Type B pancreatic cell (in vitro differentiated cells): ENCODE measurements at regions not wholly inside any gene's neighbourhood (a gene's known extent, or its start where the extent isn't known, plus 50 kb on each side); places are given as distances from the start of the nearest gene placed in this dataset.

ENCODE experiments used
- DNase-seq: peaks from one replicate; pipeline ENCODE4 v3.0.0; 2021; ENCODE audit warnings: mixed read lengths; ENCODE audit not compliant: unreplicated experiment; ENCODE audit errors: extremely low spot score
- H3K27ac Mint-ChIP-seq: 2 replicates; pipeline ENCODE4 v1.8.0; 2021; ENCODE audit warnings: mild to moderate bottlenecking, mixed read lengths
- H3K27me3 Mint-ChIP-seq: 2 replicates; pipeline ENCODE4 v1.8.0; 2021; ENCODE audit warnings: mixed read lengths
- H3K36me3 Mint-ChIP-seq: 2 replicates; pipeline ENCODE4 v1.8.0; 2021; ENCODE audit warnings: mixed read lengths
- H3K4me1 Mint-ChIP-seq: one replicate; pipeline ENCODE4 v1.8.0; 2021; ENCODE audit warnings: mixed read lengths; ENCODE audit not compliant: unreplicated experiment
- H3K4me3 Mint-ChIP-seq: 2 replicates; pipeline ENCODE4 v1.8.0; 2021; ENCODE audit warnings: mild to moderate bottlenecking, mixed read lengths
- H3K9me3 Mint-ChIP-seq: 2 replicates; pipeline ENCODE4 v1.8.0; 2021; ENCODE audit warnings: mixed read lengths
- TF ChIP-seq, protein P1 (sequence below): fragments of 200-600 bp; sonication (generic); conservative IDR thresholded peaks from 2 replicates; pipeline ENCODE4 v1.5.0; 2021; ENCODE audit warnings: antibody characterized with exemption, mild to moderate bottlenecking

DNA sequence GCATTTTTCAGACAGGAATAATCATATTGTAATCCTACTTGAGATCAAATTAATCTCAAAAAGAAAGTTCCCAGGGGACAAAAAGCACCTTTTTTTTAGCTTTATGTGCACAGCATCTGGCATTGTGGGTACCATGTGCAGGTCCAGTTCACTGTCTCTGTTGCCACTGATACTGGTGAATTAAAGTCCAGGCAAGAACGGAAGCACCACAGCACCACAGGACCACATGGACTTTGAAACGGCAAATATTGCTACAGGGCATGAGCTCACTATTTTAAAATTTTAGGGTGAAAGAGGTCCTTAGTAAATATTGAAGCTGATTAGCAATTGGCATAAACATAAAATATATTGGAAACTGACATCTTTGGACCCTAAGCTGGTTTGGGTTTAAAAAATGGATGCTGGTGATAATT, 709.0 kb downstream of the EPM2A start:
- TF ChIP-seq, protein P1, sequence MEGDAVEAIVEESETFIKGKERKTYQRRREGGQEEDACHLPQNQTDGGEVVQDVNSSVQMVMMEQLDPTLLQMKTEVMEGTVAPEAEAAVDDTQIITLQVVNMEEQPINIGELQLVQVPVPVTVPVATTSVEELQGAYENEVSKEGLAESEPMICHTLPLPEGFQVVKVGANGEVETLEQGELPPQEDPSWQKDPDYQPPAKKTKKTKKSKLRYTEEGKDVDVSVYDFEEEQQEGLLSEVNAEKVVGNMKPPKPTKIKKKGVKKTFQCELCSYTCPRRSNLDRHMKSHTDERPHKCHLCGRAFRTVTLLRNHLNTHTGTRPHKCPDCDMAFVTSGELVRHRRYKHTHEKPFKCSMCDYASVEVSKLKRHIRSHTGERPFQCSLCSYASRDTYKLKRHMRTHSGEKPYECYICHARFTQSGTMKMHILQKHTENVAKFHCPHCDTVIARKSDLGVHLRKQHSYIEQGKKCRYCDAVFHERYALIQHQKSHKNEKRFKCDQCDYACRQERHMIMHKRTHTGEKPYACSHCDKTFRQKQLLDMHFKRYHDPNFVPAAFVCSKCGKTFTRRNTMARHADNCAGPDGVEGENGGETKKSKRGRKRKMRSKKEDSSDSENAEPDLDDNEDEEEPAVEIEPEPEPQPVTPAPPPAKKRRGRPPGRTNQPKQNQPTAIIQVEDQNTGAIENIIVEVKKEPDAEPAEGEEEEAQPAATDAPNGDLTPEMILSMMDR: no peak
- Mint-ChIP-seq H3K27me3 (peaks cover 4% of the 10 kb centered on the region), H3K36me3 (no peaks in the 10 kb centered on the region)

DNA sequence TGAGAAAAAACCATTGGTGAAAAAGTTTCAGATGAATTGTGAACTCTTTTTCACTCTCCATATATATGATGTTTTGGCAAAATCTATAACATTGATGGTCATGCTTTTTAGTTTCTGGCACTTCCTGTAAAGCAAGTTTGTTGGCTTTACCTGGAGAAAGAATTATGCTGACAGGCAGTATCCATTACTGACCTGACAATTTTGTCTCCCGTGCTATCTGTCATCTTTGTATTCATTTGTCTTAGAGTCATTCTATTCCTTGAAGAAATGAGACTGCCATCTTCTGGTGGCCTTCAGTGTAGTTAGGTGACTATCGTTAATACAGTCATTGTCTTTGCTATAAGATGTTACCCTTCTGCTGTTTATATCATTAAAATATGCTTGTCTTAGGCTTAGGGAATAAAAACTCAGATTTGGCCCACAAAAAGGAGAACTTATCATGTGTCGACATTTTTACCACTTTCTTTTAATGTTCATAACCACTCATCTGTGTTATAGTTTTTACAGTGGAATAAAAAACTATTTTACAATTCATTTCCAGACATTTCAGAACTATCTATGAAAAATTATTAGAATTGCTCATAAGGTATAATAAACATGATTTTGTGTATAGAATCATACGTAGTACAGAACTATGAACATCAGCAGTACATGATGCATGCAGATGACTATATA, 707.0 kb downstream of the EPM2A start:
- Mint-ChIP-seq H3K4me1 (peaks cover 6% of the 10 kb centered on the region), H3K27ac (peak overlapping the region; percentile 29), H3K27me3 (peaks cover 4% of the 10 kb centered on the region), H3K4me3 (no peak overlapping the region), H3K9me3 (no peaks in the 10 kb centered on the region), H3K36me3 (no peaks in the 10 kb centered on the region)
- no peak for DNase-seq
- TF ChIP-seq, protein P1: peak; percentile 70

More for the DNA sequence above, 709.0 kb downstream of the EPM2A start:
- Mint-ChIP-seq H3K4me3 (no peak overlapping the region), H3K27ac (no peak overlapping the region), H3K9me3 (no peaks in the 10 kb centered on the region), H3K4me1 (peaks cover 14% of the 10 kb centered on the region)
- DNase-seq: no peak

DNA sequence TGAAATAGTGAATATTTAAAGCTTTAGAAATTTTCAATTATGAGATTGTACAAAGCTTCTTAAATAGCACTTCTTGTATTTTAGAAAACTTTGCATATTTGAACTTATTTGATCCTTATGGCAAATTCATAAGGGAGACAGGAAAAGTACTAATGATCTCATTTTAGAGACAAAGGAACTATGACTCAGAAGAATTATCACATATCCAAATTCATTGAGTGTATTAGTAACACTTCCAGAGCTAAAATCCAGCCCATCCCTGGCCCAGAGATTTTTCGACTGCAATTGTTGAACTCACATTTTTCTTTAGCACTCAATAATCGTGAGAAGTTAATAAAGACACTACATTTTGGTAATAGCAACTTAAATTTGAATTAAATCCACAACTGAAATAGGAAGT, 704.3 kb downstream of the EPM2A start:
- H3K27me3 Mint-ChIP-seq: peaks cover 8% of the 10 kb centered on the region
- TF ChIP-seq, protein P1: no peak
- no peaks in the 10 kb centered on the region for H3K36me3 Mint-ChIP-seq
- peaks cover 6% of the 10 kb centered on the region for H3K4me1 Mint-ChIP-seq
- H3K4me3 Mint-ChIP-seq: no peak overlapping the region
- DNase-seq: no peak
- H3K9me3 Mint-ChIP-seq: no peaks in the 10 kb centered on the region
- no peak overlapping the region for H3K27ac Mint-ChIP-seq

DNA sequence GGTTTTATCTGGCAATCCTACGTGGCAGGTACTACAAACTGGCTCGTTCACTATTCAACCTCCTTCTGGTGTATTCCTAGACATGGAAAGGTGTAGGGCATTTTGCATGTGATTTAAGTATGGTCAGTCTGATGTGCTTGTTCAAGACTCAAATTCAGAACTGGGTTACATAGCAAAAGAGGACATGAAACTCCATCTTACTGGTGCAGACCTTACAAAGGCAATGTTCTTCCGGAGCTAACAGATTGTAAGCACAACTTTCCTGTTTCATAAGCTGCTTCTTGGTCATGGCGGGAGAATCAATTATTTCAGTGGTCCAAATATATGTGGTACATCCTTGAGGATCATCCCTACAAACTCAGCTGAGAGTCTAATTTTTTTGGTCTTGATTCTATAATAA, 703.4 kb downstream of the EPM2A start:
- H3K4me1 Mint-ChIP-seq: peaks cover 6% of the 10 kb centered on the region
- peaks cover 11% of the 10 kb centered on the region for H3K27me3 Mint-ChIP-seq
- DNase-seq: no peak
- H3K4me3 Mint-ChIP-seq: no peak overlapping the region
- TF ChIP-seq, protein P1: no peak
- no peaks in the 10 kb centered on the region for H3K9me3 Mint-ChIP-seq
- H3K27ac Mint-ChIP-seq: no peak overlapping the region
- no peaks in the 10 kb centered on the region for H3K36me3 Mint-ChIP-seq

DNA sequence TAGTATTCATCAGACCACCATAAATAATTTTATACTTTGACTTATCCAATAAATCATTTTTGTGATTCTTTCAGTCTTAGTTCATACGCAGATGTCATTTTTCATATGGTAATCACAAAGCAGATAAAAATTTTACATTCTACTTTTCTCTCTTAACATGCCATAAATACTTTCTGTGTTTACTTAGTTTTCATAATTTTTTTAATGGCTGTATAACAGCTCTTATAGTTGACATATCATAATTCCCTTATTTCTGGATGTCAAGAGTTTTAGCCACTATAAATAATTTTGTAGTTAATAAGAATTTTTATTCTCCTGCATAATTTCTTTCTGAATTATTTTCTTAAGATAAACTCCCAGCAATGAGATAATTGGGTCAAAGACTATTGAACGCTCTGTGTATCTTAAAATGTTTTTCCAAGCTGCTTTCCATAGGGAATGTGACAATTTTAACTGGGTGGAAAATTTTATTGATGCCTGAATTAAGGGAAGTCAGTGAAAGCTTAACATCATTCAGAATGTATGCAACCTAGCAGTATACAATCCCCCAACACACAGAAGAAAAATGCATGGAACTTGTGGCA, 702.7 kb downstream of the EPM2A start:
- no peak overlapping the region for H3K4me3 Mint-ChIP-seq
- peaks cover 6% of the 10 kb centered on the region for H3K4me1 Mint-ChIP-seq
- TF ChIP-seq, protein P1: no peak
- DNase-seq: no peak
- no peak overlapping the region for H3K27ac Mint-ChIP-seq
- no peaks in the 10 kb centered on the region for H3K9me3 Mint-ChIP-seq
- no peaks in the 10 kb centered on the region for H3K36me3 Mint-ChIP-seq
- H3K27me3 Mint-ChIP-seq: peaks cover 11% of the 10 kb centered on the region
